Thyroid gland (tissue), 4 donors: ENCODE measurements at regions not wholly inside any gene's neighbourhood (a gene's known extent, or its start where the extent isn't known, plus 50 kb on each side); places are given as distances from the start of the nearest gene placed in this dataset.

Experiments
- DNase-seq, 2 donors: peaks; one replicate each; pipeline ENCODE4 v3.0.0-alpha.2; 2019
- H3K27ac ChIP-seq, 3 donors: fragments of 200-600 bp; sonication (generic); 1 replicate in 2 of 3; 2 replicates in 1 of 3; pipeline ENCODE4 v1.5.1; 2016 to 2019; ENCODE audit warnings: mild to moderate bottlenecking in 1 of 3, moderate library complexity in 1 of 3
- H3K27me3 ChIP-seq: fragments of 200-600 bp; sonication (generic); one replicate; pipeline ENCODE4 v1.5.1; 2019
- H3K36me3 ChIP-seq, 2 donors: fragments of 200-600 bp; sonication (generic); one replicate each; pipeline ENCODE4 v1.5.1; 2016 to 2019
- H3K4me1 ChIP-seq, 2 donors: fragments of 200-600 bp; sonication (generic); one replicate each; pipeline ENCODE4 v1.5.1; 2017 to 2019
- H3K4me3 ChIP-seq, 3 donors: fragments of 200-600 bp; sonication (generic); replicated peaks in 1 of 3; 1 replicate in 2 of 3; 2 replicates in 1 of 3; pipeline ENCODE4 v1.5.1; 2016; ENCODE audit warnings: mild to moderate bottlenecking in 1 of 3
- H3K9me3 ChIP-seq: fragments of 200-600 bp; sonication (generic); one replicate; pipeline ENCODE4 v1.5.1; 2017
- POLR2A ChIP-seq, 2 donors: fragments of 450-650 bp; IDR thresholded peaks; one replicate each; pipeline ENCODE4 v1.6.1; 2017; ENCODE audit warnings: antibody characterized with exemption in 2 of 2, mild to moderate bottlenecking in 2 of 2, moderate library complexity in 1 of 2
- WGBS, 2 donors: methylation state at CpG; one replicate each; pipeline ENCODE4 v1.1.5; 2017; 5-methylcytosine and 5-hydroxymethylcytosine counted together
- intact Hi-C: fragments of 100-400 bp; cut with DNase I; formaldehyde crosslinking; loops from one replicate; pipeline ENCODE4 v1.15.1; 2023
- TF ChIP-seq, protein P1 (sequence below), 6 experiments: fragments of 200-600 bp in 3 of 6; fragments of 450-650 bp in 3 of 6; sonication (generic) in 3 of 6; IDR thresholded peaks; one replicate each; pipeline ENCODE4 v1.5.1; 2016 to 2019; ENCODE audit warnings: antibody characterized with exemption in 6 of 6, mild to moderate bottlenecking in 2 of 6, inconsistent platforms in 1 of 6, moderate library complexity in 1 of 6

- intact Hi-C loops, result no loop called here
- no peak for TF ChIP-seq POLR2A (IDR thresholded peaks at IDR 0.05)
- TF ChIP-seq, protein P1, sequence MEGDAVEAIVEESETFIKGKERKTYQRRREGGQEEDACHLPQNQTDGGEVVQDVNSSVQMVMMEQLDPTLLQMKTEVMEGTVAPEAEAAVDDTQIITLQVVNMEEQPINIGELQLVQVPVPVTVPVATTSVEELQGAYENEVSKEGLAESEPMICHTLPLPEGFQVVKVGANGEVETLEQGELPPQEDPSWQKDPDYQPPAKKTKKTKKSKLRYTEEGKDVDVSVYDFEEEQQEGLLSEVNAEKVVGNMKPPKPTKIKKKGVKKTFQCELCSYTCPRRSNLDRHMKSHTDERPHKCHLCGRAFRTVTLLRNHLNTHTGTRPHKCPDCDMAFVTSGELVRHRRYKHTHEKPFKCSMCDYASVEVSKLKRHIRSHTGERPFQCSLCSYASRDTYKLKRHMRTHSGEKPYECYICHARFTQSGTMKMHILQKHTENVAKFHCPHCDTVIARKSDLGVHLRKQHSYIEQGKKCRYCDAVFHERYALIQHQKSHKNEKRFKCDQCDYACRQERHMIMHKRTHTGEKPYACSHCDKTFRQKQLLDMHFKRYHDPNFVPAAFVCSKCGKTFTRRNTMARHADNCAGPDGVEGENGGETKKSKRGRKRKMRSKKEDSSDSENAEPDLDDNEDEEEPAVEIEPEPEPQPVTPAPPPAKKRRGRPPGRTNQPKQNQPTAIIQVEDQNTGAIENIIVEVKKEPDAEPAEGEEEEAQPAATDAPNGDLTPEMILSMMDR (IDR thresholded peaks at IDR 0.05), result no peak
These were observed 202.5 kb upstream of the MON1B start for GRCh38 chr16:76988526-76988925.

GRCh38 chr16:77002644-77003043 lies 188.3 kb upstream of the MON1B start:
- DNase-seq, result no peak
- no peaks in the 10 kb centered on the region for H3K36me3 ChIP-seq
- no peak overlapping the region for H3K4me3 ChIP-seq
- H3K4me1 ChIP-seq, result no peaks in the 10 kb centered on the region
- H3K27me3 ChIP-seq, result no peaks in the 10 kb centered on the region
- WGBS, 2 donors, result 93 to 94% methylated on average over 4 of the region's 4 CpGs
- no peak overlapping the region for H3K27ac ChIP-seq
- intact Hi-C loops, result no loop called here
- no peak for TF ChIP-seq POLR2A (IDR thresholded peaks at IDR 0.05)
- TF ChIP-seq, protein P1 (IDR thresholded peaks at IDR 0.05), result no peak
- no peaks in the 10 kb centered on the region for H3K9me3 ChIP-seq

More at GRCh38 chr16:76988526-76988925, 202.5 kb upstream of the MON1B start:
- no peak overlapping the region for H3K4me3 ChIP-seq
- H3K9me3 ChIP-seq, result no peaks in the 10 kb centered on the region
- H3K36me3 ChIP-seq, result no peaks in the 10 kb centered on the region
- 70 to 75% methylated on average over 2 of the region's 2 CpGs for WGBS, 2 donors
- no peaks in the 10 kb centered on the region for H3K4me1 ChIP-seq
- no peaks in the 10 kb centered on the region for H3K27me3 ChIP-seq
- no peak for DNase-seq
- no peak overlapping the region for H3K27ac ChIP-seq

- H3K4me1 ChIP-seq, result no peaks in the 10 kb centered on the region
- 45 to 47% methylated on average over 6 of the region's 6 CpGs for whole genome bisulfite sequencing, 2 donors
- H3K4me3 ChIP-seq, result no peak overlapping the region
- H3K9me3 ChIP-seq, result no peaks in the 10 kb centered on the region
- no peaks in the 10 kb centered on the region for H3K36me3 ChIP-seq
- H3K27me3 ChIP-seq, result no peaks in the 10 kb centered on the region
- DNase-seq, result no peak
- TF ChIP-seq POLR2A (IDR thresholded peaks at IDR 0.05), result no peak
- TF ChIP-seq, protein P1 (IDR thresholded peaks at IDR 0.05), result no peak
- no peak overlapping the region for H3K27ac ChIP-seq
- intact Hi-C loops, result no loop called here
These were observed 181.5 kb upstream of the MON1B start for GRCh38 chr16:77009453-77009852.

DNA sequence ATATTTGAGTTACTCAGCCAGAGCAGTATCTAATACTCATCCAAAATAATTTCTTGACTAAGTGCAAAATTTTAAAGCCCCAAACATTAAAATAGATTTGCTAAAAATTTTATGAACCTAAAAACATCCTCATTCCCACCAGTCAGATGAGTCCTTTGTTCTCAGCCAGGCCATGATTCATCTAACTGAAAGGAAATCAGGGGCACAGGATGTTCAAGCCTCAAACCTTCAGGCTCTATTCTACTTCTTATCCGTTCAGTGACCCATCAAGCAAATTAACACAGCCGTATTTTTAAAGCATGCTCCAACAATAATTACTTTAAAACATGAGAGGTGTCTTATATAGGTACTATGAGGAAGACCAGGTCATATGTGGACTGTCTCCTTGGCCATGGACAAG lies 176.5 kb upstream of the MON1B start:
- no peak overlapping the region for H3K4me3 ChIP-seq
- no peaks in the 10 kb centered on the region for H3K9me3 ChIP-seq
- H3K27me3 ChIP-seq, result no peaks in the 10 kb centered on the region
- no peak overlapping the region for H3K27ac ChIP-seq
- no peak for DNase-seq
- H3K36me3 ChIP-seq, result no peaks in the 10 kb centered on the region
- TF ChIP-seq, protein P1 (IDR thresholded peaks at IDR 0.05), result no peak
- TF ChIP-seq POLR2A (IDR thresholded peaks at IDR 0.05), result no peak
- intact Hi-C loops, result no loop called here
- 51 to 54% methylated on average over 2 of the region's 2 CpGs for WGBS, 2 donors
- H3K4me1 ChIP-seq, result no peaks in the 10 kb centered on the region

- DNase-seq, result no peak
- H3K27ac ChIP-seq, result no peak overlapping the region
- 70 to 77% methylated on average over 1 of the region's 1 CpG for WGBS, 2 donors
- no peaks in the 10 kb centered on the region for H3K4me1 ChIP-seq
- TF ChIP-seq, protein P1 (IDR thresholded peaks at IDR 0.05), result no peak
- no peak for TF ChIP-seq POLR2A (IDR thresholded peaks at IDR 0.05)
- intact Hi-C loops, result no loop called here
- no peaks in the 10 kb centered on the region for H3K36me3 ChIP-seq
- H3K9me3 ChIP-seq, result no peaks in the 10 kb centered on the region
- no peaks in the 10 kb centered on the region for H3K27me3 ChIP-seq
- no peak overlapping the region for H3K4me3 ChIP-seq
These were observed 160.4 kb upstream of the MON1B start for GRCh38 chr16:77030600-77030999.
